ENCODE measurements at regions not wholly inside any gene's neighbourhood (a gene's known extent, or its start where the extent isn't known, plus 50 kb on each side); places are given as distances from the start of the nearest gene placed in this dataset.

DNA sequence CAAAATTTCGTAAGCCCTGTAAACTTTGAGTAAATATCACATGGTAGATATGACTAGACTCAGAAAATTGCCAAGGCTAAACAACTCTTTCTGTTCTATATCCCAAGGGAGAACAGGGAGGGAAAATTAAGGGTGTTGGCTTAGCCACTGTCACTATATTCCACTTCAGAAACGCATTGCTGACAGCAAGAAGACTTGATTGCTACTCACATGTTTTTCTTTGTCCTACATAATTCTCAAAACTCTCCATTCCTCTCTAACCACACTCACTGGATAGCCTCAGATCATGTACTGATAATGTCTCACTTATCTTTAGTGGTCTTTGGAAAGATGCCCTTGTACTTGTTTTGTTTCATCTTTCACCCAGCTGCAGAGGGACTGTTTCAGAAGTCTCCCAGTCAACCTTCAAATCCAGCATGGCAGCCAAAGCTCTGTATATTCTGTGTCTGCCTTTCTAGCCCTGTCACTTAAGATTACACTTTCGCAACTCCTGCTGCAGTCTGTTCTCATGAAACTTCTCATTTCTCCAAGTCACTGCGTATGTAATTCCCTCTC is 582.4 kb upstream of the FZD8 start:
- Histone ChIP-seq H3K27ac (ENCODE audit: insufficient read depth, low read depth, low read length, poor library complexity, severe bottlenecking) (no peak overlapping the region), H3K27me3 (ENCODE audit: control insufficient read depth, insufficient read depth, low read length, poor library complexity, severe bottlenecking) (no peaks in the 10 kb centered on the region), H3K36me3 (ENCODE audit: control insufficient read depth, insufficient read depth, low read length) (no peaks in the 10 kb centered on the region), H3K4me3 (ENCODE audit: insufficient read depth, low read depth, low read length) (no peak overlapping the region), H3K4me1 (ENCODE audit: control insufficient read depth, insufficient read depth, low read length) (no peaks in the 10 kb centered on the region), H3K9me3 (ENCODE audit: control insufficient read depth, low read length) (no peaks in the 10 kb centered on the region)
- 94% methylated on average over 3 to 4 of the region's 4 CpGs for WGBS, 2 experiments

- Histone ChIP-seq H3K4me1 (ENCODE audit: control insufficient read depth, insufficient read depth, low read length) (no peaks in the 10 kb centered on the region), H3K36me3 (ENCODE audit: control insufficient read depth, insufficient read depth, low read length) (no peaks in the 10 kb centered on the region), H3K9me3 (ENCODE audit: control insufficient read depth, low read length) (no peaks in the 10 kb centered on the region), H3K27ac (ENCODE audit: insufficient read depth, low read depth, low read length, poor library complexity, severe bottlenecking) (no peak overlapping the region), H3K4me3 (ENCODE audit: insufficient read depth, low read depth, low read length) (no peak overlapping the region), H3K27me3 (ENCODE audit: control insufficient read depth, insufficient read depth, low read length, poor library complexity, severe bottlenecking) (no peaks in the 10 kb centered on the region)
- WGBS, 2 experiments: 94 to 100% methylated on average over 1 of the region's 1 CpG
These were observed 579.0 kb upstream of the FZD8 start for GRCh38 chr10:36221101-36221500.

DNA sequence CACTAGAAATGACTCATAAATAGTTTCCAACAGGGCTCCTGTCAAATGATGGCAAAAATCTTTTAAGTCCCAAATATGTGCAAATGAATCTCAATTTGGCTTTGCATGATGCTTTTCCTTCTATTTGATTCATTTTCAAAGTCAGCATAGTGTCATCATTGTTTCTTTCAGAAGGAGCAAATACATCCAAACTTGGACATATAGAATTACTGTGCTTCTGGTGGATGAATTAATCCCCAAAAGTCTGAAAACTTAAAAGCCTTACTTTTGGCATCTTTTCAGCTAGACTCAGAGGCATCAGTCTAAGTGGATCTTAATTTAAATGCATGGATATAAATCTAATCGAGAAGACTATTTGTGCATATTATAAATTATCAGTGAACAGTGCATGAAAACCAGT is 578.1 kb upstream of the FZD8 start:
- no peak overlapping the region for H3K27ac ChIP-seq (ENCODE audit: insufficient read depth, low read depth, low read length, poor library complexity, severe bottlenecking)

GRCh38 chr10:36211856-36212255 is 569.8 kb upstream of the FZD8 start:
- Histone ChIP-seq H3K4me3 (ENCODE audit: insufficient read depth, low read depth, low read length) (no peak overlapping the region), H3K27ac (ENCODE audit: insufficient read depth, low read depth, low read length, poor library complexity, severe bottlenecking) (no peak overlapping the region), H3K9me3 (ENCODE audit: control insufficient read depth, low read length) (no peaks in the 10 kb centered on the region), H3K27me3 (ENCODE audit: control insufficient read depth, insufficient read depth, low read length, poor library complexity, severe bottlenecking) (no peaks in the 10 kb centered on the region), H3K36me3 (ENCODE audit: control insufficient read depth, insufficient read depth, low read length) (no peaks in the 10 kb centered on the region), H3K4me1 (ENCODE audit: control insufficient read depth, insufficient read depth, low read length) (no peaks in the 10 kb centered on the region)
- 93 to 97% methylated on average over 2 of the region's 2 CpGs for WGBS, 2 experiments

More for the DNA sequence above, 578.1 kb upstream of the FZD8 start:
- no peaks in the 10 kb centered on the region for H3K36me3 ChIP-seq (ENCODE audit: control insufficient read depth, insufficient read depth, low read length)
- H3K4me1 ChIP-seq (ENCODE audit: control insufficient read depth, insufficient read depth, low read length): no peaks in the 10 kb centered on the region
- WGBS, 2 experiments: 100% methylated on average over 1 of the region's 1 CpG
- no peaks in the 10 kb centered on the region for H3K27me3 ChIP-seq (ENCODE audit: control insufficient read depth, insufficient read depth, low read length, poor library complexity, severe bottlenecking)
- H3K9me3 ChIP-seq (ENCODE audit: control insufficient read depth, low read length): no peaks in the 10 kb centered on the region
- H3K4me3 ChIP-seq (ENCODE audit: insufficient read depth, low read depth, low read length): no peak overlapping the region

DNA sequence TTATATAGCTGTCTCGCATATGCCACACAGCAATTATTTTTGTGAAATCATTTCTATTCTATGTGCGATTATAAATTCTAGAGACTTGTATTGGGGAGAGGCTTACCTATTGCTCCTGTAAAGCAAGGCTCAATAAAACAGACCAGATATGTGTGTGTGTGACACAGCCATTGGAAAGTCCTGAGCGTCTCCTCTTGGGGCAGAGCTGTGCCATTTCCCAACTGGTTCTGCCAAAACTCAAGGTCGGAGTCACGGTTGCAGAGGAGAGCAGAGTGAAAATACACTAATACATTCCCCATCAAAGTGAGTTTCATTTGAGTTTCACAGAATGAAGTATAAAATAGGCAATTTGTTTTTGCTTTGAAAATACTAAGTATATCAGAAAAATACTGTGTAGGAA is 567.4 kb upstream of the FZD8 start:
- Histone ChIP-seq H3K27me3 (ENCODE audit: control insufficient read depth, insufficient read depth, low read length, poor library complexity, severe bottlenecking) (no peaks in the 10 kb centered on the region), H3K27ac (ENCODE audit: insufficient read depth, low read depth, low read length, poor library complexity, severe bottlenecking) (no peak overlapping the region), H3K36me3 (ENCODE audit: control insufficient read depth, insufficient read depth, low read length) (no peaks in the 10 kb centered on the region), H3K9me3 (ENCODE audit: control insufficient read depth, low read length) (no peaks in the 10 kb centered on the region), H3K4me1 (ENCODE audit: control insufficient read depth, insufficient read depth, low read length) (no peaks in the 10 kb centered on the region), H3K4me3 (ENCODE audit: insufficient read depth, low read depth, low read length) (no peak overlapping the region)
- 96 to 100% methylated on average over 2 to 5 of the region's 5 CpGs for WGBS, 2 experiments

DNA sequence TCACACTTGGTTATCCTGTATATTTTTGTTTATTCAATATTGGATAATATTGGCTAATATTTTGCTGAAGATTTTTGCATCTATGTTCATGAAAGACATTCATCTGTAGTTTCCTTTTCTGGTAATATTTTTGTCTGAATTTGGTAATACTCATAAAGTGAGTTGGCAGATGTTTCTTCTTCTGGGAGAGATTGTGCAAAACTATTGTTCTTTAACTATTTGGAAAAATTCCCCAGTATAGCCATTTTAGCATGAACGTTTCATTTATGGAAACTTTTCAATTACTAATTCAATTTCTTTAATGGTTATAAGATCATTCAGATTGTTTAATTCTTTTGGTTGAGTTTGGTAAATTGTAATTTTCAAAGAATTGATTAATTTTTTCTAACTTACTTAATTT is 560.8 kb upstream of the FZD8 start:
- H3K4me1 ChIP-seq (ENCODE audit: control insufficient read depth, insufficient read depth, low read length): no peaks in the 10 kb centered on the region
- H3K9me3 ChIP-seq (ENCODE audit: control insufficient read depth, low read length): peaks cover 3% of the 10 kb centered on the region
- no peak overlapping the region for H3K27ac ChIP-seq (ENCODE audit: insufficient read depth, low read depth, low read length, poor library complexity, severe bottlenecking)
- no peaks in the 10 kb centered on the region for H3K36me3 ChIP-seq (ENCODE audit: control insufficient read depth, insufficient read depth, low read length)
- no peak overlapping the region for H3K4me3 ChIP-seq (ENCODE audit: insufficient read depth, low read depth, low read length)
- no peaks in the 10 kb centered on the region for H3K27me3 ChIP-seq (ENCODE audit: control insufficient read depth, insufficient read depth, low read length, poor library complexity, severe bottlenecking)
- WGBS, 2 experiments: no CpG with 5 or more reads among the region's 1 CpG

DNA sequence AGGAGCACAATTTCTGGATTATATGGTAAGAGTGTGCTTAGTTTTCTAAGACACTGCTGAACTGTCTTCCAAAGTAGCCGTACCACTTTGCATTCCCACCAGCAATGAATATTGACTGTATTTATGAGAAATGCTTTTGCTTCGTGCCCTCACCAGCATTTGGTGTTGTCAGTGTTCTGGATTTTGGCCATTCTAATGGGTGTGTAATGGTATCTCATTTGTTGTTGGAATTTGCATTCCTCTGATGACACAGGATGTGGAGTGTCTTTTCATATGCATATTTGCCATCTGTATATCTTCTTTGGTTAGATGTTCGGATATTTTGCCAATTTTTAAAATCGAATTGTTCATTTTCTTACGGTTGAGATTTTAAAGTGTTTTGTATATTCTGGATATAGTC is 558.5 kb upstream of the FZD8 start:
- Histone ChIP-seq H3K36me3 (ENCODE audit: control insufficient read depth, insufficient read depth, low read length) (no peaks in the 10 kb centered on the region), H3K4me1 (ENCODE audit: control insufficient read depth, insufficient read depth, low read length) (no peaks in the 10 kb centered on the region), H3K27ac (ENCODE audit: insufficient read depth, low read depth, low read length, poor library complexity, severe bottlenecking) (no peak overlapping the region), H3K9me3 (ENCODE audit: control insufficient read depth, low read length) (peaks cover 3% of the 10 kb centered on the region), H3K27me3 (ENCODE audit: control insufficient read depth, insufficient read depth, low read length, poor library complexity, severe bottlenecking) (no peaks in the 10 kb centered on the region), H3K4me3 (ENCODE audit: insufficient read depth, low read depth, low read length) (no peak overlapping the region)
- 92 to 96% methylated on average over 5 of the region's 5 CpGs for WGBS, 2 experiments

DNA sequence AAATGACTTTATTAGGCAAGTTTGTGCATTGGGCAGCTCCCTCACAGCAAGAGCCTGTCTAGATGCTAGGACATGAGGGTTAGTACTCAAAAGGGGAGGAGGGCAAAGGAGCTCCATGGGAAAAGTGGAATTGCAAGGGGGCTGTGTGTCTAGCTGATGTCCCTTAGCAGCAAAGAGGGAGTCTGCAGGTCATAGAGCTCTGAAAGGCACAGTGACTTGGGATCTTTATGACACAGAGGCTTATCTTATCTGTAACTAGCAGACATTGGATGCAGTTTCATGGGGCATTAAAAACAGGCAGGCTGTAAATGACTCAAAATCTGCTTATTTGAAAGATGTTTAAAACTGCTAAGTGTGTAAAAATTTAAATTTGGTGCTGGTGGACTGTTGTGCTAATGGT is 556.2 kb upstream of the FZD8 start:
- Histone ChIP-seq H3K4me3 (ENCODE audit: insufficient read depth, low read depth, low read length) (no peak overlapping the region), H3K27ac (ENCODE audit: insufficient read depth, low read depth, low read length, poor library complexity, severe bottlenecking) (no peak overlapping the region), H3K36me3 (ENCODE audit: control insufficient read depth, insufficient read depth, low read length) (no peaks in the 10 kb centered on the region), H3K9me3 (ENCODE audit: control insufficient read depth, low read length) (peaks cover 3% of the 10 kb centered on the region), H3K27me3 (ENCODE audit: control insufficient read depth, insufficient read depth, low read length, poor library complexity, severe bottlenecking) (no peaks in the 10 kb centered on the region), H3K4me1 (ENCODE audit: control insufficient read depth, insufficient read depth, low read length) (no peaks in the 10 kb centered on the region)

DNA sequence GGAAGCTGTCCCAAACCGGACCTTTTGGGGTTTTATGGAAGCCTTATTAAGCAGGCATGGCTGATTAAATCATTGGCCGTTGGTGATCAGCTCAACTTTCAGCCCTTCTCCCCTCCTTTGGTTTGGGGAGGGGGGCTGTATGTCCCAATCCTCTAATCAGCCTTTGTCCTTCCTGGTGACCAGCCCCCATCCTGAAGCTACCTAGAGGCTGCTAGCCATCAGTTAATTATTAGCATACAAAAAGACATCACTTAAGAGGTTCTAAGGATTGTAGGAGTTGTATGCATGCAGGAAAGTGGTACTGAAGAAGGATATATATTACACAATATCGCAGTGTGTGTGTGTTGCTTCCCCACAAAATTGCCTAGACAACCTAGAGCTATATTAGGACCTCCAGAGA is 553.3 kb upstream of the FZD8 start:
- no peak overlapping the region for H3K4me3 ChIP-seq (ENCODE audit: insufficient read depth, low read depth, low read length)
- no peaks in the 10 kb centered on the region for H3K27me3 ChIP-seq (ENCODE audit: control insufficient read depth, insufficient read depth, low read length, poor library complexity, severe bottlenecking)
- H3K4me1 ChIP-seq (ENCODE audit: control insufficient read depth, insufficient read depth, low read length): no peaks in the 10 kb centered on the region
- no peak overlapping the region for H3K27ac ChIP-seq (ENCODE audit: insufficient read depth, low read depth, low read length, poor library complexity, severe bottlenecking)
- no peaks in the 10 kb centered on the region for H3K36me3 ChIP-seq (ENCODE audit: control insufficient read depth, insufficient read depth, low read length)
- peaks cover 6% of the 10 kb centered on the region for H3K9me3 ChIP-seq (ENCODE audit: control insufficient read depth, low read length)
- 85 to 96% methylated on average over 3 of the region's 3 CpGs for WGBS, 2 experiments

- Histone ChIP-seq H3K27ac (ENCODE audit: insufficient read depth, low read depth, low read length, poor library complexity, severe bottlenecking) (no peak overlapping the region), H3K27me3 (ENCODE audit: control insufficient read depth, insufficient read depth, low read length, poor library complexity, severe bottlenecking) (no peaks in the 10 kb centered on the region), H3K4me1 (ENCODE audit: control insufficient read depth, insufficient read depth, low read length) (no peaks in the 10 kb centered on the region), H3K4me3 (ENCODE audit: insufficient read depth, low read depth, low read length) (no peak overlapping the region), H3K36me3 (ENCODE audit: control insufficient read depth, insufficient read depth, low read length) (no peaks in the 10 kb centered on the region), H3K9me3 (ENCODE audit: control insufficient read depth, low read length) (peaks cover 6% of the 10 kb centered on the region)
- WGBS, 2 experiments: 88 to 96% methylated on average over 4 of the region's 4 CpGs
These were observed 552.2 kb upstream of the FZD8 start for GRCh38 chr10:36194276-36194675.

- WGBS, 2 experiments: 83 to 88% methylated on average over 1 of the region's 1 CpG
- no peak overlapping the region for H3K4me3 ChIP-seq (ENCODE audit: insufficient read depth, low read depth, low read length)
- no peak overlapping the region for H3K27ac ChIP-seq (ENCODE audit: insufficient read depth, low read depth, low read length, poor library complexity, severe bottlenecking)
- H3K4me1 ChIP-seq (ENCODE audit: control insufficient read depth, insufficient read depth, low read length): peaks cover 4% of the 10 kb centered on the region
- H3K36me3 ChIP-seq (ENCODE audit: control insufficient read depth, insufficient read depth, low read length): no peaks in the 10 kb centered on the region
- peaks cover 2% of the 10 kb centered on the region for H3K9me3 ChIP-seq (ENCODE audit: control insufficient read depth, low read length)
- H3K27me3 ChIP-seq (ENCODE audit: control insufficient read depth, insufficient read depth, low read length, poor library complexity, severe bottlenecking): no peaks in the 10 kb centered on the region
These were observed 548.9 kb upstream of the FZD8 start for GRCh38 chr10:36191009-36191408.

Measured in ectodermal cell (in vitro differentiated cells).